GM23338 (cell line): ENCODE measurements at regions not wholly inside any gene's neighbourhood (a gene's known extent, or its start where the extent isn't known, plus 50 kb on each side); places are given as distances from the start of the nearest gene placed in this dataset.

ENCODE experiments used
- ATAC-seq: fragments of 200-7000 bp; cut with Tn5 transposase; 3 replicates; pipeline ENCODE4 v1.9.1; 2020
- DNase-seq: peaks from one replicate; pipeline ENCODE4 v3.0.0-alpha.2; 2015; ENCODE audit warnings: low spot score
- H2AFZ ChIP-seq: fragments of 200-600 bp; sonication (generic); 2 replicates; pipeline ENCODE4 v1.8.0; 2016; ENCODE audit warnings: antibody characterized with exemption, mild to moderate bottlenecking, moderate library complexity
- H3F3A ChIP-seq: fragments of 200-600 bp; sonication (generic); replicated peaks from 2 replicates; pipeline ENCODE4 v1.8.0; 2017; ENCODE audit warnings: antibody characterized with exemption, mixed run types, low read depth
- H3K27ac ChIP-seq: fragments of 200-600 bp; sonication (generic); 2 replicates; pipeline ENCODE4 v1.6.1; 2016; ENCODE audit warnings: low read depth
- H3K27me3 ChIP-seq: fragments of 200-600 bp; sonication (generic); 2 replicates; pipeline ENCODE4 v1.8.0; 2016; ENCODE audit warnings: mild to moderate bottlenecking, mixed run types, moderate library complexity; ENCODE audit not compliant: insufficient read depth
- H3K36me3 ChIP-seq: fragments of 200-600 bp; sonication (generic); 2 replicates; pipeline ENCODE4 v1.8.0; 2016; ENCODE audit warnings: mild to moderate bottlenecking; ENCODE audit not compliant: insufficient read depth
- H3K4me1 ChIP-seq: fragments of 200-600 bp; sonication (generic); 2 replicates; pipeline ENCODE4 v1.8.0; 2016; ENCODE audit warnings: mild to moderate bottlenecking, moderate library complexity; ENCODE audit not compliant: insufficient read depth
- H3K4me2 ChIP-seq: fragments of 200-600 bp; sonication (generic); 2 replicates; pipeline ENCODE4 v1.7.1; 2017; ENCODE audit warnings: mixed run types
- H3K4me3 ChIP-seq: fragments of 200-600 bp; sonication (generic); 2 replicates; pipeline ENCODE4 v1.6.1; 2016; ENCODE audit warnings: mixed run types
- H3K79me2 ChIP-seq: fragments of 200-600 bp; sonication (generic); replicated peaks from 2 replicates; pipeline ENCODE4 v1.8.0; 2017; ENCODE audit warnings: mild to moderate bottlenecking; ENCODE audit not compliant: insufficient read depth
- H3K9me2 ChIP-seq: fragments of 200-600 bp; sonication (generic); 2 replicates; pipeline ENCODE4 v1.8.0; 2017; ENCODE audit not compliant: insufficient read depth
- H4K20me1 ChIP-seq: fragments of 200-600 bp; sonication (generic); replicated peaks from 2 replicates; pipeline ENCODE4 v1.8.0; 2017; ENCODE audit warnings: mild to moderate bottlenecking; ENCODE audit not compliant: insufficient read depth
- H3K27ac Mint-ChIP-seq: 2 replicates; pipeline ENCODE4 v1.8.0; 2020; ENCODE audit warnings: inconsistent platforms, mild to moderate bottlenecking, moderate library complexity, mixed read lengths
- H3K27me3 Mint-ChIP-seq: 3 replicates; pipeline ENCODE4 v1.8.0; 2022; ENCODE audit warnings: low read depth, mild to moderate bottlenecking, moderate library complexity, mixed read lengths, inconsistent platforms; ENCODE audit not compliant: insufficient read depth, poor library complexity
- H3K36me3 Mint-ChIP-seq: 3 replicates; pipeline ENCODE4 v1.8.0; 2021; ENCODE audit warnings: low read depth, mild to moderate bottlenecking, inconsistent platforms, moderate library complexity, mixed read lengths
- H3K4me1 Mint-ChIP-seq: 3 replicates; pipeline ENCODE4 v1.8.0; 2020; ENCODE audit warnings: mild to moderate bottlenecking, inconsistent platforms, mixed read lengths
- H3K4me3 Mint-ChIP-seq: 3 replicates; pipeline ENCODE4 v1.8.0; 2021; ENCODE audit warnings: moderate library complexity, mild to moderate bottlenecking, inconsistent platforms, mixed read lengths
- H3K9me3 Mint-ChIP-seq: 3 replicates; pipeline ENCODE4 v1.8.0; 2020; ENCODE audit warnings: moderate library complexity, mild to moderate bottlenecking, inconsistent platforms, mixed read lengths
- CREB1 ChIP-seq: fragments of 250-450 bp; sonication (Bioruptor Pico); IDR thresholded peaks from 2 replicates; pipeline ENCODE4 v1.5.0; 2020; ENCODE audit warnings: low read depth, mild to moderate bottlenecking, moderate library complexity
- EZH2 ChIP-seq: fragments of 200-600 bp; sonication (generic); IDR thresholded peaks from one replicate; pipeline ENCODE4 v1.8.0; 2017; ENCODE audit warnings: antibody characterized with exemption, mild to moderate bottlenecking, low read depth; ENCODE audit not compliant: unreplicated experiment
- EZH2phosphoT487 ChIP-seq: fragments of 200-600 bp; sonication (generic); IDR thresholded peaks from one replicate; pipeline ENCODE4 v1.8.1; 2018; ENCODE audit warnings: antibody characterized with exemption; ENCODE audit not compliant: unreplicated experiment
- JUNB ChIP-seq: IDR thresholded peaks from one replicate; pipeline ENCODE4 v1.6.1; 2016; ENCODE audit warnings: antibody characterized with exemption; ENCODE audit not compliant: unreplicated experiment
- NANOG ChIP-seq: IDR thresholded peaks from 2 replicates; pipeline ENCODE4 v1.6.1; 2016; ENCODE audit warnings: antibody characterized with exemption, borderline replicate concordance
- POLR2AphosphoS5 ChIP-seq: IDR thresholded peaks from 2 replicates; pipeline ENCODE4 v1.6.1; 2016; ENCODE audit warnings: antibody characterized with exemption, low read depth
- STAT1 ChIP-seq: IDR thresholded peaks from one replicate; pipeline ENCODE4 v1.6.1; 2016; ENCODE audit warnings: antibody characterized with exemption; ENCODE audit not compliant: unreplicated experiment
- ZNF114 ChIP-seq: fragments of 250-450 bp; sonication (Bioruptor Pico); IDR thresholded peaks from 2 replicates; pipeline ENCODE4 v1.5.0; 2020; ENCODE audit warnings: mild to moderate bottlenecking, moderate library complexity
- ZNF331 ChIP-seq: fragments of 250-450 bp; sonication (Bioruptor Pico); IDR thresholded peaks from 2 replicates; pipeline ENCODE4 v1.5.0; 2020; ENCODE audit warnings: low read depth, mild to moderate bottlenecking, moderate library complexity
- TF ChIP-seq, protein P1 (sequence below): fragments of 250-450 bp; sonication (Bioruptor Pico); IDR thresholded peaks from 2 replicates; pipeline ENCODE4 v1.5.0; 2020; ENCODE audit warnings: mild to moderate bottlenecking, moderate library complexity
- TF ChIP-seq, protein P2 (sequence below): IDR thresholded peaks from 2 replicates; pipeline ENCODE4 v1.6.1; 2016; ENCODE audit warnings: antibody characterized with exemption
- TF ChIP-seq, protein P3 (sequence below), 2 experiments: fragments of 200-600 bp in 1 of 2; sonication (generic) in 1 of 2; conservative IDR thresholded peaks; 2 replicates each; pipeline versions ENCODE4 v1.5.1 to v1.6.1; 2016 to 2017; ENCODE audit warnings: antibody characterized with exemption in 2 of 2, low read depth in 2 of 2, mild to moderate bottlenecking in 2 of 2, moderate library complexity in 1 of 2
- TF ChIP-seq, protein P4 (sequence below): IDR thresholded peaks from one replicate; pipeline ENCODE4 v1.6.1; 2018; ENCODE audit warnings: antibody characterized with exemption; ENCODE audit not compliant: unreplicated experiment

DNA sequence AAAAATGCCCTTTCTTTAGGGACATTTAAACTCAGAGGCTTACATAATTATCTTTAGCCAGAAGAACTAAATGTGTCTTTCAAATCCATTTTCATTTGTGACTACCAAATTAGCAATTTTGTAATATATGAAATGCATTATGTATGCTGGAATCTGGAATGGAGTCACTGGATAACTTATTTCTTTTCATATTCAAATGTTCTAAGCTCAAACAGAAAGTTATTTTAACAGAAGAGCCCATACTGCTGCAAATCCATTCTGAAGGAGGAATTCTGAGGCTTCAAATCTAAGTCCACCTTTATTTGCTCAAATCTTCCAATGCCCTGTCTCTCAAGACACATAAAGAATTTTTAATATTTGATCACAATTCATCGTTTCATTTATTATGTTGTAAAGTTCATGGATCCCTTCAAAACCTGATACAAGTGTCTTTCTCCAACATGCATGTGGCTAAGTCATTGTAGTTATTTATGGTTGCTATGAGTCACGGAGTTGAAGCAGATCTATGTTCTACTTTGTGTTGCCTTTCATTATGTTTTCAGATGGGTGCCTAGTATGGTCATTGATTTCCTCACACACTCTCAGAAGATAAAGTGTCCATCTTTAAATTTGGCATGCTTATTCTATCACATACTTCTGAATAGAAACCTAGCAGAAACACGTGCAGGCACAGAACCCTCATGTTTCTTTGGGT, 214.8 kb upstream of the GCFC2 start:
- H3K4me1 Mint-ChIP-seq: peaks cover 13% of the 10 kb centered on the region

More for the DNA sequence above, 214.8 kb upstream of the GCFC2 start:
- Histone ChIP-seq H3K4me2 (no peak overlapping the region), H4K20me1 (no peaks in the 10 kb centered on the region), H3K27me3 (no peaks in the 10 kb centered on the region), H3K9me2 (0 out of 2 replicates have a peak, but pooled peaks cover 3% of the 10 kb centered on the region), H2AFZ (no peak overlapping the region), H3F3A (no peaks in the 10 kb centered on the region), H3K36me3 (no peaks in the 10 kb centered on the region), H3K4me1 (peaks cover 11% of the 10 kb centered on the region; the same call in 1 of the 2 replicates), H3K4me3 (no peak overlapping the region), H3K79me2 (no peaks in the 10 kb centered on the region), H3K27ac (no peak overlapping the region)
- Mint-ChIP-seq H3K9me3 (no peaks in the 10 kb centered on the region), H3K4me3 (no peak overlapping the region), H3K27ac (no peak overlapping the region), H3K36me3 (no peaks in the 10 kb centered on the region), H3K27me3 (no peaks in the 10 kb centered on the region)
- TF ChIP-seq, protein P1, sequence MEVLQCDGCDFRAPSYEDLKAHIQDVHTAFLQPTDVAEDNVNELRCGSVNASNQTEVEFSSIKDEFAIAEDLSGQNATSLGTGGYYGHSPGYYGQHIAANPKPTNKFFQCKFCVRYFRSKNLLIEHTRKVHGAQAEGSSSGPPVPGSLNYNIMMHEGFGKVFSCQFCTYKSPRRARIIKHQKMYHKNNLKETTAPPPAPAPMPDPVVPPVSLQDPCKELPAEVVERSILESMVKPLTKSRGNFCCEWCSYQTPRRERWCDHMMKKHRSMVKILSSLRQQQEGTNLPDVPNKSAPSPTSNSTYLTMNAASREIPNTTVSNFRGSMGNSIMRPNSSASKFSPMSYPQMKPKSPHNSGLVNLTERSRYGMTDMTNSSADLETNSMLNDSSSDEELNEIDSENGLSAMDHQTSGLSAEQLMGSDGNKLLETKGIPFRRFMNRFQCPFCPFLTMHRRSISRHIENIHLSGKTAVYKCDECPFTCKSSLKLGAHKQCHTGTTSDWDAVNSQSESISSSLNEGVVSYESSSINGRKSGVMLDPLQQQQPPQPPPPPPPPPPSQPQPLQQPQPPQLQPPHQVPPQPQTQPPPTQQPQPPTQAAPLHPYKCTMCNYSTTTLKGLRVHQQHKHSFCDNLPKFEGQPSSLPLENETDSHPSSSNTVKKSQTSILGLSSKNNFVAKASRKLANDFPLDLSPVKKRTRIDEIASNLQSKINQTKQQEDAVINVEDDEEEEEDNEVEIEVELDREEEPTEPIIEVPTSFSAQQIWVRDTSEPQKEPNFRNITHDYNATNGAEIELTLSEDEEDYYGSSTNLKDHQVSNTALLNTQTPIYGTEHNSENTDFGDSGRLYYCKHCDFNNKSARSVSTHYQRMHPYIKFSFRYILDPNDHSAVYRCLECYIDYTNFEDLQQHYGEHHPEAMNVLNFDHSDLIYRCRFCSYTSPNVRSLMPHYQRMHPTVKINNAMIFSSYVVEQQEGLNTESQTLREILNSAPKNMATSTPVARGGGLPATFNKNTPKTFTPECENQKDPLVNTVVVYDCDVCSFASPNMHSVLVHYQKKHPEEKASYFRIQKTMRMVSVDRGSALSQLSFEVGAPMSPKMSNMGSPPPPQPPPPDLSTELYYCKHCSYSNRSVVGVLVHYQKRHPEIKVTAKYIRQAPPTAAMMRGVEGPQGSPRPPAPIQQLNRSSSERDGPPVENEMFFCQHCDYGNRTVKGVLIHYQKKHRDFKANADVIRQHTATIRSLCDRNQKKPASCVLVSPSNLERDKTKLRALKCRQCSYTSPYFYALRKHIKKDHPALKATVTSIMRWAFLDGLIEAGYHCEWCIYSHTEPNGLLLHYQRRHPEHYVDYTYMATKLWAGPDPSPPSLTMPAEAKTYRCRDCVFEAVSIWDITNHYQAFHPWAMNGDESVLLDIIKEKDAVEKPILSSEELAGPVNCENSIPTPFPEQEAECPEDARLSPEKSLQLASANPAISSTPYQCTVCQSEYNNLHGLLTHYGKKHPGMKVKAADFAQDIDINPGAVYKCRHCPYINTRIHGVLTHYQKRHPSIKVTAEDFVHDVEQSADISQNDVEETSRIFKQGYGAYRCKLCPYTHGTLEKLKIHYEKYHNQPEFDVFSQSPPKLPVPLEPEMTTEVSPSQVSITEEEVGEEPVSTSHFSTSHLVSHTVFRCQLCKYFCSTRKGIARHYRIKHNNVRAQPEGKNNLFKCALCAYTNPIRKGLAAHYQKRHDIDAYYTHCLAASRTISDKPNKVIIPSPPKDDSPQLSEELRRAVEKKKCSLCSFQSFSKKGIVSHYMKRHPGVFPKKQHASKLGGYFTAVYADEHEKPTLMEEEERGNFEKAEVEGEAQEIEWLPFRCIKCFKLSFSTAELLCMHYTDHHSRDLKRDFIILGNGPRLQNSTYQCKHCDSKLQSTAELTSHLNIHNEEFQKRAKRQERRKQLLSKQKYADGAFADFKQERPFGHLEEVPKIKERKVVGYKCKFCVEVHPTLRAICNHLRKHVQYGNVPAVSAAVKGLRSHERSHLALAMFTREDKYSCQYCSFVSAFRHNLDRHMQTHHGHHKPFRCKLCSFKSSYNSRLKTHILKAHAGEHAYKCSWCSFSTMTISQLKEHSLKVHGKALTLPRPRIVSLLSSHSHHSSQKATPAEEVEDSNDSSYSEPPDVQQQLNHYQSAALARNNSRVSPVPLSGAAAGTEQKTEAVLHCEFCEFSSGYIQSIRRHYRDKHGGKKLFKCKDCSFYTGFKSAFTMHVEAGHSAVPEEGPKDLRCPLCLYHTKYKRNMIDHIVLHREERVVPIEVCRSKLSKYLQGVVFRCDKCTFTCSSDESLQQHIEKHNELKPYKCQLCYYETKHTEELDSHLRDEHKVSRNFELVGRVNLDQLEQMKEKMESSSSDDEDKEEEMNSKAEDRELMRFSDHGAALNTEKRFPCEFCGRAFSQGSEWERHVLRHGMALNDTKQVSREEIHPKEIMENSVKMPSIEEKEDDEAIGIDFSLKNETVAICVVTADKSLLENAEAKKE (CRISPR knock-in tag): no peak
- no peak for TF ChIP-seq ZNF331 (CRISPR knock-in tag)
- TF ChIP-seq, protein P2, sequence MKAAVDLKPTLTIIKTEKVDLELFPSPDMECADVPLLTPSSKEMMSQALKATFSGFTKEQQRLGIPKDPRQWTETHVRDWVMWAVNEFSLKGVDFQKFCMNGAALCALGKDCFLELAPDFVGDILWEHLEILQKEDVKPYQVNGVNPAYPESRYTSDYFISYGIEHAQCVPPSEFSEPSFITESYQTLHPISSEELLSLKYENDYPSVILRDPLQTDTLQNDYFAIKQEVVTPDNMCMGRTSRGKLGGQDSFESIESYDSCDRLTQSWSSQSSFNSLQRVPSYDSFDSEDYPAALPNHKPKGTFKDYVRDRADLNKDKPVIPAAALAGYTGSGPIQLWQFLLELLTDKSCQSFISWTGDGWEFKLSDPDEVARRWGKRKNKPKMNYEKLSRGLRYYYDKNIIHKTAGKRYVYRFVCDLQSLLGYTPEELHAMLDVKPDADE: no peak
- TF ChIP-seq EZH2phosphoT487: no peak
- no peak for TF ChIP-seq CREB1 (CRISPR knock-in tag)
- no peak for TF ChIP-seq ZNF114 (CRISPR knock-in tag)
- TF ChIP-seq, protein P3, sequence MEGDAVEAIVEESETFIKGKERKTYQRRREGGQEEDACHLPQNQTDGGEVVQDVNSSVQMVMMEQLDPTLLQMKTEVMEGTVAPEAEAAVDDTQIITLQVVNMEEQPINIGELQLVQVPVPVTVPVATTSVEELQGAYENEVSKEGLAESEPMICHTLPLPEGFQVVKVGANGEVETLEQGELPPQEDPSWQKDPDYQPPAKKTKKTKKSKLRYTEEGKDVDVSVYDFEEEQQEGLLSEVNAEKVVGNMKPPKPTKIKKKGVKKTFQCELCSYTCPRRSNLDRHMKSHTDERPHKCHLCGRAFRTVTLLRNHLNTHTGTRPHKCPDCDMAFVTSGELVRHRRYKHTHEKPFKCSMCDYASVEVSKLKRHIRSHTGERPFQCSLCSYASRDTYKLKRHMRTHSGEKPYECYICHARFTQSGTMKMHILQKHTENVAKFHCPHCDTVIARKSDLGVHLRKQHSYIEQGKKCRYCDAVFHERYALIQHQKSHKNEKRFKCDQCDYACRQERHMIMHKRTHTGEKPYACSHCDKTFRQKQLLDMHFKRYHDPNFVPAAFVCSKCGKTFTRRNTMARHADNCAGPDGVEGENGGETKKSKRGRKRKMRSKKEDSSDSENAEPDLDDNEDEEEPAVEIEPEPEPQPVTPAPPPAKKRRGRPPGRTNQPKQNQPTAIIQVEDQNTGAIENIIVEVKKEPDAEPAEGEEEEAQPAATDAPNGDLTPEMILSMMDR (conservative IDR thresholded peaks at IDR 0.05; ENCODE audit: low read depth in 2 of 2): no peak
- TF ChIP-seq JUNB: no peak
- TF ChIP-seq EZH2: no peak
- no peak for TF ChIP-seq POLR2AphosphoS5
- TF ChIP-seq STAT1: no peak
- no peak for TF ChIP-seq NANOG
- TF ChIP-seq, protein P4, sequence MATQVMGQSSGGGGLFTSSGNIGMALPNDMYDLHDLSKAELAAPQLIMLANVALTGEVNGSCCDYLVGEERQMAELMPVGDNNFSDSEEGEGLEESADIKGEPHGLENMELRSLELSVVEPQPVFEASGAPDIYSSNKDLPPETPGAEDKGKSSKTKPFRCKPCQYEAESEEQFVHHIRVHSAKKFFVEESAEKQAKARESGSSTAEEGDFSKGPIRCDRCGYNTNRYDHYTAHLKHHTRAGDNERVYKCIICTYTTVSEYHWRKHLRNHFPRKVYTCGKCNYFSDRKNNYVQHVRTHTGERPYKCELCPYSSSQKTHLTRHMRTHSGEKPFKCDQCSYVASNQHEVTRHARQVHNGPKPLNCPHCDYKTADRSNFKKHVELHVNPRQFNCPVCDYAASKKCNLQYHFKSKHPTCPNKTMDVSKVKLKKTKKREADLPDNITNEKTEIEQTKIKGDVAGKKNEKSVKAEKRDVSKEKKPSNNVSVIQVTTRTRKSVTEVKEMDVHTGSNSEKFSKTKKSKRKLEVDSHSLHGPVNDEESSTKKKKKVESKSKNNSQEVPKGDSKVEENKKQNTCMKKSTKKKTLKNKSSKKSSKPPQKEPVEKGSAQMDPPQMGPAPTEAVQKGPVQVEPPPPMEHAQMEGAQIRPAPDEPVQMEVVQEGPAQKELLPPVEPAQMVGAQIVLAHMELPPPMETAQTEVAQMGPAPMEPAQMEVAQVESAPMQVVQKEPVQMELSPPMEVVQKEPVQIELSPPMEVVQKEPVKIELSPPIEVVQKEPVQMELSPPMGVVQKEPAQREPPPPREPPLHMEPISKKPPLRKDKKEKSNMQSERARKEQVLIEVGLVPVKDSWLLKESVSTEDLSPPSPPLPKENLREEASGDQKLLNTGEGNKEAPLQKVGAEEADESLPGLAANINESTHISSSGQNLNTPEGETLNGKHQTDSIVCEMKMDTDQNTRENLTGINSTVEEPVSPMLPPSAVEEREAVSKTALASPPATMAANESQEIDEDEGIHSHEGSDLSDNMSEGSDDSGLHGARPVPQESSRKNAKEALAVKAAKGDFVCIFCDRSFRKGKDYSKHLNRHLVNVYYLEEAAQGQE: no peak
- ATAC-seq (no peak), DNase-seq (no peak)
